ENCODE measurements at regions not wholly inside any gene's neighbourhood (a gene's known extent, or its start where the extent isn't known, plus 50 kb on each side); places are given as distances from the start of the nearest gene placed in this dataset.
"Not testable (repeated sequence)": the region's sequence is repeated elsewhere in the genome, so short reads cannot be mapped to it uniquely, and the experiment has no call there.

GRCh38 chr4:52408471-52408870, 250.6 kb downstream of the USP46 start:
- TF ChIP-seq FOXK2 (IDR thresholded peaks at IDR 0.05) (no peak), TARDBP (IDR thresholded peaks at IDR 0.05) (no peak), SUZ12 (IDR thresholded peaks at IDR 0.05) (no peak), L3MBTL2 (conservative IDR thresholded peaks at IDR 0.05) (no peak), NFRKB (IDR thresholded peaks at IDR 0.05) (no peak), BHLHE40 (IDR thresholded peaks at IDR 0.05; ENCODE audit: borderline replicate concordance) (no peak), LEF1 (IDR thresholded peaks at IDR 0.05; ENCODE audit: borderline replicate concordance) (no peak), FOXM1 (IDR thresholded peaks at IDR 0.05; ENCODE audit: borderline replicate concordance) (no peak), ZNF384 (IDR thresholded peaks at IDR 0.05) (no peak), ELF4 (IDR thresholded peaks at IDR 0.05) (no peak), CTBP1 (IDR thresholded peaks at IDR 0.05; ENCODE audit: borderline replicate concordance) (no peak), FOXA1 (IDR thresholded peaks at IDR 0.05) (no peak), SP1 (IDR thresholded peaks at IDR 0.05) (no peak)
- TF ChIP-seq, protein P1, sequence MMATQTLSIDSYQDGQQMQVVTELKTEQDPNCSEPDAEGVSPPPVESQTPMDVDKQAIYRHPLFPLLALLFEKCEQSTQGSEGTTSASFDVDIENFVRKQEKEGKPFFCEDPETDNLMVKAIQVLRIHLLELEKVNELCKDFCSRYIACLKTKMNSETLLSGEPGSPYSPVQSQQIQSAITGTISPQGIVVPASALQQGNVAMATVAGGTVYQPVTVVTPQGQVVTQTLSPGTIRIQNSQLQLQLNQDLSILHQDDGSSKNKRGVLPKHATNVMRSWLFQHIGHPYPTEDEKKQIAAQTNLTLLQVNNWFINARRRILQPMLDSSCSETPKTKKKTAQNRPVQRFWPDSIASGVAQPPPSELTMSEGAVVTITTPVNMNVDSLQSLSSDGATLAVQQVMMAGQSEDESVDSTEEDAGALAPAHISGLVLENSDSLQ (IDR thresholded peaks at IDR 0.05) = no peak
- no peak for DNase-seq (ENCODE audit: extremely low spot score)
- ChIA-PET CTCF (no interaction called here), POLR2A (no interaction called here)

- POLR2A ChIA-PET; DNase-seq (ENCODE audit: extremely low spot score); CTCF ChIA-PET: not testable (repeated sequence)
Observed at GRCh38 chr4:52409766-52410165, 249.3 kb downstream of the USP46 start.

- no peak for TF ChIP-seq FOXM1 (IDR thresholded peaks at IDR 0.05; ENCODE audit: borderline replicate concordance)
- TF ChIP-seq BHLHE40 (IDR thresholded peaks at IDR 0.05; ENCODE audit: borderline replicate concordance) = no peak
- TF ChIP-seq TARDBP (IDR thresholded peaks at IDR 0.05) = no peak
- TF ChIP-seq FOXK2 (IDR thresholded peaks at IDR 0.05) = no peak
- TF ChIP-seq SP1 (IDR thresholded peaks at IDR 0.05) = no peak
- no peak for TF ChIP-seq ELF4 (IDR thresholded peaks at IDR 0.05)
- no peak for TF ChIP-seq CTBP1 (IDR thresholded peaks at IDR 0.05; ENCODE audit: borderline replicate concordance)
- CTCF ChIA-PET = no interaction called here
- DNase-seq (ENCODE audit: extremely low spot score) = no peak
- POLR2A ChIA-PET = no interaction called here
Observed at GRCh38 chr4:52410971-52411370, 248.1 kb downstream of the USP46 start.

- TF ChIP-seq, protein P1 (IDR thresholded peaks at IDR 0.05) = no peak
- TF ChIP-seq HDGF (IDR thresholded peaks at IDR 0.05; ENCODE audit: borderline replicate concordance) = no peak
- no peak for TF ChIP-seq BHLHE40 (IDR thresholded peaks at IDR 0.05; ENCODE audit: borderline replicate concordance)
- no peak for TF ChIP-seq FOXA1 (IDR thresholded peaks at IDR 0.05)
- no peak for TF ChIP-seq CTBP1 (IDR thresholded peaks at IDR 0.05; ENCODE audit: borderline replicate concordance)
- TF ChIP-seq NFRKB (IDR thresholded peaks at IDR 0.05) = no peak
- TF ChIP-seq FOXM1 (IDR thresholded peaks at IDR 0.05; ENCODE audit: borderline replicate concordance) = no peak
- no peak for TF ChIP-seq FOXK2 (IDR thresholded peaks at IDR 0.05)
- no peak for TF ChIP-seq L3MBTL2 (conservative IDR thresholded peaks at IDR 0.05)
- no peak for TF ChIP-seq TARDBP (IDR thresholded peaks at IDR 0.05)
- TF ChIP-seq ARNT (IDR thresholded peaks at IDR 0.05) = no peak
- TF ChIP-seq SP1 (IDR thresholded peaks at IDR 0.05) = no peak
- no peak for TF ChIP-seq SUZ12 (IDR thresholded peaks at IDR 0.05)
- TF ChIP-seq ZNF384 (IDR thresholded peaks at IDR 0.05) = no peak
- TF ChIP-seq LEF1 (IDR thresholded peaks at IDR 0.05; ENCODE audit: borderline replicate concordance) = no peak
- TF ChIP-seq ELF4 (IDR thresholded peaks at IDR 0.05) = no peak
- ChIA-PET POLR2A (no interaction called here), CTCF (no interaction called here)
- no peak for DNase-seq (ENCODE audit: extremely low spot score)
Observed at GRCh38 chr4:52420330-52420729, 238.8 kb downstream of the USP46 start.

GRCh38 chr4:52421811-52422213, 237.3 kb downstream of the USP46 start:
- DNase-seq (ENCODE audit: extremely low spot score) = no peak
- POLR2A ChIA-PET = no interaction called here
- CTCF ChIA-PET = no interaction called here
- TF ChIP-seq FOXA1 (IDR thresholded peaks at IDR 0.05) (no peak), BHLHE40 (IDR thresholded peaks at IDR 0.05; ENCODE audit: borderline replicate concordance) (no peak), FOXM1 (IDR thresholded peaks at IDR 0.05; ENCODE audit: borderline replicate concordance) (no peak), SP1 (IDR thresholded peaks at IDR 0.05) (no peak), L3MBTL2 (conservative IDR thresholded peaks at IDR 0.05) (no peak), LEF1 (IDR thresholded peaks at IDR 0.05; ENCODE audit: borderline replicate concordance) (no peak), CTBP1 (IDR thresholded peaks at IDR 0.05; ENCODE audit: borderline replicate concordance) (no peak), ELF4 (IDR thresholded peaks at IDR 0.05) (no peak), FOXK2 (IDR thresholded peaks at IDR 0.05) (no peak), TARDBP (IDR thresholded peaks at IDR 0.05) (no peak), HDGF (IDR thresholded peaks at IDR 0.05; ENCODE audit: borderline replicate concordance) (no peak), ARNT (IDR thresholded peaks at IDR 0.05) (no peak), ZNF384 (IDR thresholded peaks at IDR 0.05) (no peak), NFRKB (IDR thresholded peaks at IDR 0.05) (no peak)

GRCh38 chr4:52423967-52424366, 235.1 kb downstream of the USP46 start:
- POLR2A ChIA-PET = no interaction called here
- TF ChIP-seq ARNT (IDR thresholded peaks at IDR 0.05) (no peak), NFRKB (IDR thresholded peaks at IDR 0.05) (no peak), HDGF (IDR thresholded peaks at IDR 0.05; ENCODE audit: borderline replicate concordance) (no peak), ELF4 (IDR thresholded peaks at IDR 0.05) (no peak)
- CTCF ChIA-PET = no interaction called here
- DNase-seq (ENCODE audit: extremely low spot score) = no peak

- DNase-seq (ENCODE audit: extremely low spot score) = no peak
- no peak for TF ChIP-seq ELF4 (IDR thresholded peaks at IDR 0.05)
- TF ChIP-seq SUZ12 (IDR thresholded peaks at IDR 0.05) = no peak
- no peak for TF ChIP-seq CTBP1 (IDR thresholded peaks at IDR 0.05; ENCODE audit: borderline replicate concordance)
- TF ChIP-seq ARNT (IDR thresholded peaks at IDR 0.05) = no peak
- TF ChIP-seq LEF1 (IDR thresholded peaks at IDR 0.05; ENCODE audit: borderline replicate concordance) = no peak
- TF ChIP-seq BHLHE40 (IDR thresholded peaks at IDR 0.05; ENCODE audit: borderline replicate concordance) = no peak
- TF ChIP-seq, protein P1 (IDR thresholded peaks at IDR 0.05) = no peak
- TF ChIP-seq NFRKB (IDR thresholded peaks at IDR 0.05) = no peak
- TF ChIP-seq ZNF384 (IDR thresholded peaks at IDR 0.05) = no peak
- TF ChIP-seq L3MBTL2 (conservative IDR thresholded peaks at IDR 0.05) = no peak
- no peak for TF ChIP-seq FOXM1 (IDR thresholded peaks at IDR 0.05; ENCODE audit: borderline replicate concordance)
- TF ChIP-seq SP1 (IDR thresholded peaks at IDR 0.05) = no peak
- TF ChIP-seq TARDBP (IDR thresholded peaks at IDR 0.05) = no peak
- CTCF ChIA-PET = no interaction called here
- POLR2A ChIA-PET = no interaction called here
Observed at GRCh38 chr4:52425751-52426326, 233.3 kb downstream of the USP46 start.
